ENCODE measurements at regions not wholly inside any gene's neighbourhood (a gene's known extent, or its start where the extent isn't known, plus 50 kb on each side); places are given as distances from the start of the nearest gene placed in this dataset.

DNA sequence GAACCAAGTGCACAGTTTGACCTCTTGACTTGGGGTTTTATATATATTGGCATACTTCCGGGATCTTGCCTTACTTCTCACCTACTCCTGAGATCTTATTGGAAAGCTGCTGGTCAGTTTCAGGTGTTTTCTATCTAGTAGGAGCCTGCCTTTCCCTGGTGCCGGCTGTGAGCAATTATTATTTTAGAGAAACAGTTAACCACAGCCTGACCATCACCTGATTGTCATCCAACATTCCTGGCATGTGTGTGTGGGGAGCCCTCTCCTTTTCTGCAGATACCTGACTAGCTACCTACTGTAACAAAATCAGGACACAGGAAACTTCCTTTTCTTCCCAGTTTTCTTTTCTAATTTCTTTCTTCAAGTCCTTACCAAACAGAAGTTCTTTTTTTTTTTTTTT is 220.4 kb downstream of the ATP23 start:
- no peak for TF ChIP-seq MAFK (IDR thresholded peaks at IDR 0.05; ENCODE audit: low read depth, low read length)
- no peak for TF ChIP-seq NFE2L2 (IDR thresholded peaks at IDR 0.05; ENCODE audit: low read depth, low read length)
- TF ChIP-seq, protein P1, sequence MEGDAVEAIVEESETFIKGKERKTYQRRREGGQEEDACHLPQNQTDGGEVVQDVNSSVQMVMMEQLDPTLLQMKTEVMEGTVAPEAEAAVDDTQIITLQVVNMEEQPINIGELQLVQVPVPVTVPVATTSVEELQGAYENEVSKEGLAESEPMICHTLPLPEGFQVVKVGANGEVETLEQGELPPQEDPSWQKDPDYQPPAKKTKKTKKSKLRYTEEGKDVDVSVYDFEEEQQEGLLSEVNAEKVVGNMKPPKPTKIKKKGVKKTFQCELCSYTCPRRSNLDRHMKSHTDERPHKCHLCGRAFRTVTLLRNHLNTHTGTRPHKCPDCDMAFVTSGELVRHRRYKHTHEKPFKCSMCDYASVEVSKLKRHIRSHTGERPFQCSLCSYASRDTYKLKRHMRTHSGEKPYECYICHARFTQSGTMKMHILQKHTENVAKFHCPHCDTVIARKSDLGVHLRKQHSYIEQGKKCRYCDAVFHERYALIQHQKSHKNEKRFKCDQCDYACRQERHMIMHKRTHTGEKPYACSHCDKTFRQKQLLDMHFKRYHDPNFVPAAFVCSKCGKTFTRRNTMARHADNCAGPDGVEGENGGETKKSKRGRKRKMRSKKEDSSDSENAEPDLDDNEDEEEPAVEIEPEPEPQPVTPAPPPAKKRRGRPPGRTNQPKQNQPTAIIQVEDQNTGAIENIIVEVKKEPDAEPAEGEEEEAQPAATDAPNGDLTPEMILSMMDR (conservative IDR thresholded peaks at IDR 0.05; ENCODE audit: low read depth, low read length), result no peak
- no peak for TF ChIP-seq BHLHE40 (IDR thresholded peaks at IDR 0.05; ENCODE audit: low read depth, low read length)
- no peak for TF ChIP-seq CHD1 (IDR thresholded peaks at IDR 0.05; ENCODE audit: low read depth, low read length)
- no peak for TF ChIP-seq ELK1 (IDR thresholded peaks at IDR 0.05; ENCODE audit: borderline replicate concordance, low read depth, low read length)
- no peak for TF ChIP-seq RCOR1 (IDR thresholded peaks at IDR 0.05; ENCODE audit: insufficient replicate concordance, low read length)
- no peak for TF ChIP-seq CEBPB (IDR thresholded peaks at IDR 0.05; ENCODE audit: low read depth, low read length)
- no peak for TF ChIP-seq MAZ (IDR thresholded peaks at IDR 0.05; ENCODE audit: borderline replicate concordance, low read depth, low read length)
- Histone ChIP-seq H3K36me3 (ENCODE audit: control insufficient read depth, insufficient read depth, low read length) (no peaks in the 10 kb centered on the region), H4K8ac (ENCODE audit: low read depth in 2 of 2, low read length in 2 of 2) (no peak overlapping the region), H3K27ac (ENCODE audit: insufficient read depth, low read length) (no peak overlapping the region), H3K4me3 (ENCODE audit: insufficient read depth, low read depth, low read length) (no peak overlapping the region), H3K4ac (ENCODE audit: low read depth, low read length) (no peak overlapping the region), H2AK5ac (ENCODE audit: low read depth, low read length) (no peak overlapping the region), H2AK9ac (replicated peaks; ENCODE audit: low read depth, low read length, poor library complexity) (no peak overlapping the region), H3K4me2 (ENCODE audit: low read depth, low read length) (no peak overlapping the region), H2AFZ (replicated peaks; ENCODE audit: low read length, poor library complexity) (no peak overlapping the region), H2BK20ac (ENCODE audit: low read depth, low read length) (no peak overlapping the region), H2BK120ac (ENCODE audit: low read depth, low read length) (no peak overlapping the region), H3K14ac (replicated peaks; ENCODE audit: low read depth, low read length) (no peak overlapping the region), H3K79me1 (ENCODE audit: low read depth in 1 of 2, low read length in 2 of 2) (no peaks in the 10 kb centered on the region), H4K20me1 (ENCODE audit: insufficient read depth, low read length) (no peaks in the 10 kb centered on the region), H4K5ac (ENCODE audit: low read depth, low read length) (no peak overlapping the region), H3K9me1 (ENCODE audit: insufficient read depth, low read length) (no peaks in the 10 kb centered on the region), H3K9me3 (ENCODE audit: control insufficient read depth, insufficient read depth, low read length) (no peaks in the 10 kb centered on the region), H4K91ac (ENCODE audit: insufficient read depth, low read depth, low read length) (no peak overlapping the region), H3K4me1 (ENCODE audit: control insufficient read depth, insufficient read depth, low read length) (no peaks in the 10 kb centered on the region), H2BK15ac (ENCODE audit: low read depth, low read length) (no peak overlapping the region), H3K18ac (ENCODE audit: low read depth, low read length) (no peak overlapping the region), H3K56ac (ENCODE audit: extremely low read depth, insufficient read depth, low read length) (no peak overlapping the region), H3K27me3 (ENCODE audit: control insufficient read depth, insufficient read depth, low read length) (peaks cover 7% of the 10 kb centered on the region; the same call in 1 of the 2 replicates), H3K23ac (ENCODE audit: low read depth, low read length) (no peak overlapping the region), H2BK5ac (ENCODE audit: low read depth, low read length, poor library complexity, severe bottlenecking) (no peak overlapping the region), H3K9ac (ENCODE audit: low read depth, low read length) (no peak overlapping the region)
- ChIA-PET POLR2A (ENCODE audit: unreplicated experiment) (no interaction called here), CTCF (interaction anchor here (0.9 kb wide), 1 partner anchor 14 kb away, joined by 3 read pairs; no protein-coding TSS in a partner anchor)
- in situ Hi-C loops (cut with MboI; ENCODE audit: low sequenced_read_pairs) (no loop called here), dilution Hi-C loops (cut with HindIII; ENCODE audit: low sequenced_read_pairs, unreplicated experiment) (no loop called here), intact Hi-C loops (cut with micrococcal nuclease) (no loop called here)
- DNase-seq (no peak), ATAC-seq (ENCODE audit: low read depth) (no peak)
- no TSS peak for BruUV-seq (replicated peaks)
- WGBS, 2 experiments (ENCODE audit: extremely low coverage in 2 of 2, insufficient read length in 1 of 2), result no CpG with 5 or more reads among the region's 2 CpGs
